Skeletal muscle tissue (tissue), 3 donors: ENCODE measurements at regions not wholly inside any gene's neighbourhood (a gene's known extent, or its start where the extent isn't known, plus 50 kb on each side); places are given as distances from the start of the nearest gene placed in this dataset.

Source experiments
- H3K27ac ChIP-seq: one replicate; pipeline ENCODE4 v1.7.0; 2013; ENCODE audit warnings: mild to moderate bottlenecking, low read depth, low read length, inconsistent platforms
- H3K27me3 ChIP-seq, 3 donors: one replicate each; pipeline ENCODE4 v1.7.0; 2013; ENCODE audit warnings: low read length in 3 of 3; ENCODE audit not compliant: control insufficient read depth in 3 of 3, insufficient read depth in 3 of 3
- H3K36me3 ChIP-seq, 3 donors: one replicate each; pipeline ENCODE4 v1.7.0; 2013; ENCODE audit warnings: low read length in 3 of 3; ENCODE audit not compliant: control insufficient read depth in 3 of 3, insufficient read depth in 3 of 3
- H3K4me1 ChIP-seq, 3 donors: one replicate each; pipeline ENCODE4 v1.7.0; 2013; ENCODE audit warnings: low read length in 3 of 3, mild to moderate bottlenecking in 3 of 3; ENCODE audit not compliant: control insufficient read depth in 3 of 3, insufficient read depth in 3 of 3
- H3K4me3 ChIP-seq, 3 donors: one replicate each; pipeline ENCODE4 v1.7.0; 2013; ENCODE audit warnings: low read length in 3 of 3
- H3K9ac ChIP-seq, 3 donors: one replicate each; pipeline ENCODE4 v1.7.0; 2013; ENCODE audit warnings: low read length in 3 of 3, mild to moderate bottlenecking in 3 of 3, moderate library complexity in 2 of 3, low read depth in 1 of 3
- H3K9me3 ChIP-seq, 3 donors: one replicate each; pipeline ENCODE4 v1.7.0; 2013; ENCODE audit warnings: low read length in 3 of 3; ENCODE audit not compliant: control insufficient read depth in 3 of 3
- donor health status: Osteomylitis.

DNA sequence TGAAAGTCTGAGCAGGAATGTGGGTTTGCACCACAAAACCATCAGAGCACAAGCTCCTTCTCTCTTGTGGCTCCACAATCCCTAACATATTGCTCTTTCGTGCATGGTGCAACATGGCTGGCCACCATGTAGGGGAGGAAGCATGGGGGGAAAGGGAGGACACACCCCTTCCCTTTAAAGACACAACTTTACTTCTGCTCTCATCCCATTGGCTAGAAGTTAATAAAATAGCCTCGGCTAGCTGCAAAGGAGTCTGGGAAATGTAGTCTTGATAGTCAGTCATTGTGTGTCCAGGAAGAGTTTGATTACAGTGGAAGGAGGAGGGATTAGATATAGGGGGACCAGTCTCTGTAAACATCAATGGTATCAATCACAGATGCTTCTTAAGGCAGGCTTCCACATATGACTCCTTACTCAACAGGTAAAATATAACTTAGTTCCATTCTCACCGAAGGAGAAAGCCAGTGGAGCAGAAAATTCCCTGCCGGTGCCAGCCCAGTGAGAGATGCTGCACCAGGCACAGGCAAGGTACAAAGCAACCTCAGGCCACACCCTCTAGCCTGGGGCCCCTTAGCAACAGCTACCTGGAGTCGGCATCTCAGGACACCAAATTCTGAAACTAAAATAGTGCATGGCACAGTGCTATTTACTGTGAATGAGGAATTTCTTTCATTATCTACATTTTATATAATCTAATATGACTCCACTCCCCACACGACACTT, 124.7 kb upstream of the CTBP2 start:
- Histone ChIP-seq H3K27ac (no peak overlapping the region), H3K27me3 (peaks cover 14 to 19% (median 16%) of the 10 kb centered on the region in 3 donors), H3K36me3 (no peaks in the 10 kb centered on the region)

DNA sequence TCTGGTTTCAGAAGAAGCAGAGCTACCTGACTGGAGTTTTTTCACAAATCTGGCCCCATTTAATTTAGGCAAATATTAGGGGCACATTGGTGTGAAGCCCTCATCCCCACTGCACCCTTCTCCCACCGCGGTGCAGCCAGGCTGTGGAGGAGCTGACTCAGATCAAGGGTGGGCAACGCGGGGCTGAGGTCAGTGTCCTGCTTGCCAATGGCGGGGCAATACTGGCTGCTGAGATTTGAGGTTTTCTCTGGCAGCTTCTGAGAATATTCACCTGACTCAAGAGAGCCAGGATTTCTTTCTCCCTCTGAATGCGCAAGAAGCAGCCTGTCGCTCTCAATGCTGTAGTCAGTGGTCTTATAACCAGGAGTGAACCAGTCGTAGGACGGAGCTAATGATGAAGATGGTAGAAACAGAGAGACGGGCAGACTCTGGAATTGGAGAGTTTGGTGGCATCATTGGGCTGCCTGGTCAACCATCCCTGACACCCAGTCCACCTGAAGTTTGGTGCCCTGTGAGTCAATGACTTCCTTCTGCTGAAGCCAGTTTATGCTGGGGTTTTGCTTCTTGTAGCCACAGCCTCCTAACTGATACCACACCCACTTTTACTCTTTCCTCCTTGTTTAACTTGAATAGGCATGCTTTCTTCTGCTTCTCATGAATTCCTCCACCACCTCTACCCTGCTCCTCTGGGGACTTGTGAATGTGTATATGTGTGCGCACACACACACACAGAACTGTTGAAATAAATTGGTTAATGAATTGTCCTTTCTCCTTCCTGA, 123.7 kb upstream of the CTBP2 start:
- peaks cover 12 to 19% (median 16%) of the 10 kb centered on the region in 3 donors for H3K27me3 ChIP-seq
- no peaks in the 10 kb centered on the region for H3K4me1 ChIP-seq
- no peaks in the 10 kb centered on the region for H3K9me3 ChIP-seq
- no peak overlapping the region for H3K9ac ChIP-seq
- no peak overlapping the region for H3K4me3 ChIP-seq
- H3K36me3 ChIP-seq: no peaks in the 10 kb centered on the region
- no peak overlapping the region for H3K27ac ChIP-seq

More for the DNA sequence above, 124.7 kb upstream of the CTBP2 start:
- Histone ChIP-seq H3K4me3 (no peak overlapping the region), H3K9ac (no peak overlapping the region), H3K4me1 (no peaks in the 10 kb centered on the region), H3K9me3 (no peaks in the 10 kb centered on the region)

DNA sequence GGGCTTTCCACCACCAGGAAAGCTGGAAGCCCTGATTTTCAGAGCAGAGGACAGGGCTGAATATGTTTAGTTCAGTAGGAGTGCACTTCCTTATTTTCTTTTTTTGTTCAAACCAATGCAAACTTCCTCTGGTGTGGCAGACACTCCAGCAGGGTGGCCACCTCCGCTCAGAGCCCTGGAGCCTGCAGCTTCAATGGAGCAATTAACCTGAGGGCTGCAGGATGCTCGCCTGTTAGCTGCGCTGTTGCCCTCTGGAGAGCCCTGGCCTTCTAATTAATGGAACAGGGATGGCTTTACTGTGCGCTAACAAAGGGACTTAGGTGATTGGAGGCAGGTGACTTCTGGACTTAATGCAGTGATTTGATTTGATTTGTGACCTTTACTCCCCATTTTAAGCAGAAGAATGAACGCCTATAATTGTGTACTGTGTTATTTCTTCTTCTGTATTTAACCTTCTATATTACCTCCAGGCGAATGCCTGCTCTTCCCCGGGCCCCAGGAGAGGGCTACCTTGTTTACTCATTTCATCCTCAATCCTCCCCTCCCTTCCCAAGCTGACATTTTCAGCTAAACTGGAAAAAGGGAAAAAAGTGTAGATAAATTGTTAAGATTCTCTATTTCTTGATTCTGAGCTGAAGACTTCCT, 123.0 kb upstream of the CTBP2 start:
- no peak overlapping the region for H3K9ac ChIP-seq
- no peaks in the 10 kb centered on the region for H3K9me3 ChIP-seq

DNA sequence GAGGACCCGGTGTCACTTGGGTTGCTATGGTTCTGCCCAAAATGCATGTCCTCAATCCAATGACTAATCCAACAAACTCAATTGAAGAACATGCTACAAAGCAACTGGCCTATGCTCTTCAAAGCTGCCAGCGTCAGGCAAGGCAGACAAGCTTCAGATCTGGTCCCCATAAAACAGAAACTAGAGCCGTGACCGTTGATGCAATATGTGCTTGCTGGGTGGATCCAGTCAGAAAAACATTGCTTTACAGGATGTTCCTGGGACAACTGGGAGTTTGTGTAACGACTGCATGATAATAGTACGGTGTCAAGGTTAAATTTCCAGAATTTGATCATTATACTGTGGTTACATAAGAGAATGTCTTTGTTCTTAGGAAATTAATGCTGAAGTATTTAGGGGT, 120.7 kb upstream of the CTBP2 start:
- no peaks in the 10 kb centered on the region for H3K36me3 ChIP-seq
- no peak overlapping the region for H3K27ac ChIP-seq
- H3K4me1 ChIP-seq: no peaks in the 10 kb centered on the region
- no peak overlapping the region for H3K4me3 ChIP-seq
- peaks cover 11 to 19% (median 12%) of the 10 kb centered on the region in 3 donors for H3K27me3 ChIP-seq
- peaks cover 0 to 2% (median 0%) of the 10 kb centered on the region in 3 donors for H3K9me3 ChIP-seq
- no peak overlapping the region for H3K9ac ChIP-seq

More for the DNA sequence above, 123.0 kb upstream of the CTBP2 start:
- Histone ChIP-seq H3K27me3 (peaks cover 12 to 19% (median 16%) of the 10 kb centered on the region in 3 donors), H3K27ac (no peak overlapping the region), H3K4me1 (no peaks in the 10 kb centered on the region), H3K36me3 (no peaks in the 10 kb centered on the region), H3K4me3 (no peak overlapping the region)

DNA sequence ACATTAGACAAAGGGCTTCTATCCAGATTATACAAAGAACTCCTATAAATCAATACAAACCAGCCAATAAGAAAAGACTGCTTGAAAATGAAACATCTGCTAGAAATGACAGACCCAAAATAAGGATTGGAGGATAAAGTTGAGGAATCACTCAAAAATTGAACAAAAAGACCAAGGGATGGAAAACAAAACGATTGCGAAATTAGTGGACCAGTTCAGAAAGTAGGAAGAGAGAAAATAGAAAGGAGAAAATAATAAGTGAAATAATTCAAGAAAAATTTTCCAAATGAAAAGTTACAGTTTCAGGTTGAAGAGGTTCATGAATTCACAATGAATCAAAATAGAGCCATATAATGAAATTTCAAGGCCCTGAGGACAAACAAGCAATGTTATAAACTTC, 115.8 kb upstream of the CTBP2 start:
- peaks cover 0 to 5% (median 0%) of the 10 kb centered on the region in 3 donors for H3K9me3 ChIP-seq
- H3K36me3 ChIP-seq: no peaks in the 10 kb centered on the region
- H3K4me3 ChIP-seq: no peak overlapping the region
- H3K27ac ChIP-seq: no peak overlapping the region
- no peak overlapping the region for H3K9ac ChIP-seq
- peaks cover under 1 to 4% (median 2%) of the 10 kb centered on the region in 3 donors for H3K27me3 ChIP-seq
- no peaks in the 10 kb centered on the region for H3K4me1 ChIP-seq

DNA sequence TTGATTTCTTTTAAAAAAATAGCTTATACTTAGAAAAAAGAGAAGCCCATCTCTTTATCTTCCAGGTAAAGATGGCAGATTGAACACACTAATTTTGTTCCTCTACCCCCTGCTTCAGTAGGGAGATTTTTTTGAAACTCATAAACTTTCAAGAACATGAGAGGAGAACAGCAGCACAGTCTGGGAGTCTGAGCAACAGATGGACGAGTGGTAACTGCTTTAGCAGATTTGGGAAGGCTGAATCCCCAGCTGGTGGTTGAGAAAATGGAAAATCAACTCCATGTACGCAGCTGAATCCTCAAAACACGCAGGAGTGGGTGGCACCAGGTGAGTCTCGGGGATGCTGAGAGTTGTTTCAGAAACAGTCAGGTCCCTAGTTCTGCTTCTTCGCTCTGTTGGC, 114.6 kb upstream of the CTBP2 start:
- no peak overlapping the region for H3K27ac ChIP-seq
- H3K36me3 ChIP-seq: no peaks in the 10 kb centered on the region
- H3K4me1 ChIP-seq: no peaks in the 10 kb centered on the region
- no peak overlapping the region for H3K4me3 ChIP-seq
- peaks cover 0 to 8% (median 3%) of the 10 kb centered on the region in 3 donors for H3K27me3 ChIP-seq
- H3K9me3 ChIP-seq: peaks cover 0 to 5% (median 0%) of the 10 kb centered on the region in 3 donors
- no peak overlapping the region for H3K9ac ChIP-seq

DNA sequence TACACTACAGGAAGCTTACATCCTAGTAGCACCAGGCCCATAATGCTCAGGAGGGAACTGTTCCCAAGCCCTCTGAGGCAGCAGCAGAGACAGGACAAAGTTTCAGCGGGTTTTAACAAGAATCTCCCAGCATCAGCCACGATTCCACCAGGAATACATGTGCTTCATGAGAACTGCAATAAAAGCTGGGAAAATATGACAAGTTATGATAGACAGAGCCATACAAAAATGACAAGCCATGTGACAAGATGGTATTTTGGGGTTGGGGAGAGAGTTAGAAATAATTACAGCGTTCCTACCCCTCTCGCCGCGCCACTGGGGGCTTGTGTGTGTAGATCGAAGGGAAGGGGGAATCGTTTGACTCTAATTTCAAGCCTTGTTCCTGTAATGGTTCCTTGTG, 112.7 kb upstream of the CTBP2 start:
- Histone ChIP-seq H3K27ac (no peak overlapping the region), H3K4me1 (no peaks in the 10 kb centered on the region), H3K9ac (no peak overlapping the region), H3K27me3 (peaks cover 0 to 10% (median 5%) of the 10 kb centered on the region in 3 donors), H3K36me3 (no peaks in the 10 kb centered on the region), H3K9me3 (peaks cover 0 to 5% (median 0%) of the 10 kb centered on the region in 3 donors), H3K4me3 (no peak overlapping the region)

DNA sequence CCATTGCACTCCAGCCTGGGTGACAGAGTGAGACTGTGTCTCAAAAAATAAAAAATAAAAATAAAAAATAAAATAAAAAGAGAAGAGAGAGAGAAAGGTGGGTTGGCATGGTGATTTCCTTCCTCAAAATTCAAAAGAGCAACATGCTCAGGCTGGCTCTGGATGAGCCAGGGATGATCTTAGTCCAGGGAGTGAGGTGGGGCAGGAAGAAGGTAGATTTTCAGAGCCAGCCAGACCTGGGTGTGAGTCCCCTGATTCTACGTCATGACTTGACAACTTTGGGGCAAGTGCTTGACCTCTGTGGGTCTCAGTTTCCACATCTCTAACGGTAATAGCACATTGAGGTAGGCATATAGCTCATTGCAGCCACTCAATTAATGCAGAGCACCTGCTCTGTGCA, 109.4 kb upstream of the CTBP2 start:
- no peak overlapping the region for H3K4me3 ChIP-seq
- no peak overlapping the region for H3K9ac ChIP-seq
- H3K9me3 ChIP-seq: no peaks in the 10 kb centered on the region
- H3K27ac ChIP-seq: no peak overlapping the region
- H3K27me3 ChIP-seq: peaks cover 0 to 12% (median 5%) of the 10 kb centered on the region in 3 donors
- H3K36me3 ChIP-seq: no peaks in the 10 kb centered on the region
- H3K4me1 ChIP-seq: no peaks in the 10 kb centered on the region

DNA sequence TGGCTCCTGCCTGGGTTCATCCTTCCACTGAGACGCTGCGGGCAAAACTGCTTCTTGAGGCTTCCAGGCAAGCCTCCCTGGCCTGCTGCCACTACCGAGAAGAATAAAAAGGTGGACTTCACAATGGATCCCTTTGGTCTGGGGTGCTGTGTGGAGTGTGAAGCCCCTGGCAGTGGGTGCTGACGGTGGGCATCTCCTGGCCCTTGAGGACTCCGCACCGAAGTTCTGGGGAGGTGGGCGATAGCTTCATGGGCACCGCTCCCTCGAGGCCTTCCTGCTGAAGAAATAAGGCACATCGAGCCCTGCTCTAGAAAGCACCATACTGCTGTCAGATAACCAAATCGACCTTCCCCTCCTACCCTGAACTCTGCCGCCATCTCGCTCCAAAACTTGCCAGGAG, 106.6 kb upstream of the CTBP2 start:
- no peak overlapping the region for H3K4me3 ChIP-seq
- no peaks in the 10 kb centered on the region for H3K36me3 ChIP-seq
- H3K27me3 ChIP-seq: peaks cover 0 to 15% (median 5%) of the 10 kb centered on the region in 3 donors

DNA sequence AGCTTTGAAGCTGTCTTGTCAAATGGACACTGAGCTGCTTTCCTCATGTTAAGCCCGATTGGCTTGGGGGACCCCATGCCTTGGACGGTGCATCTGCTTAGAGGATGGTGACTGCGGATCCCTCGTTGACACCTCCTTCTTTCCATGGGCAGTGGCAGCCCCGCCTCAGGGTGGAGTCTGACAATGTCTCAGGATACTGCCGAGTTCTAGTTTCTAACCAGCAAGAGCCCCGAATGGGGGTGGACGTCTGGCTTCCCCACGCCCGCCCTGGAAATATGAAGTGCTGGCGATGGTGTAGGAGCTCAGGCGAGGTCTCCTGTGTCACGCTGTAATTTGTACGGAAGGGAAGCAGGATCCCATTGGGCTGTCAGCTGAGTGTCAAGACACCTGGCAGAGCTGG, 106.2 kb upstream of the CTBP2 start:
- H3K27me3 ChIP-seq: peaks cover 0 to 15% (median 5%) of the 10 kb centered on the region in 3 donors
- no peaks in the 10 kb centered on the region for H3K4me1 ChIP-seq
- H3K4me3 ChIP-seq: no peak overlapping the region
- no peaks in the 10 kb centered on the region for H3K9me3 ChIP-seq
- no peaks in the 10 kb centered on the region for H3K36me3 ChIP-seq
- no peak overlapping the region for H3K27ac ChIP-seq
- no peak overlapping the region for H3K9ac ChIP-seq

More for the DNA sequence above, 106.6 kb upstream of the CTBP2 start:
- Histone ChIP-seq H3K27ac (no peak overlapping the region), H3K9me3 (no peaks in the 10 kb centered on the region), H3K9ac (no peak overlapping the region), H3K4me1 (no peaks in the 10 kb centered on the region)
